Endothelial cell of umbilical vein (primary cell): ENCODE measurements at regions not wholly inside any gene's neighbourhood (a gene's known extent, or its start where the extent isn't known, plus 50 kb on each side); places are given as distances from the start of the nearest gene placed in this dataset.

Source experiments
- BruUV-seq: library from RNA; stranded (reverse); fragments of 400-500 nt; replicated peaks from 2 replicates; lab custom pipeline; 2021; lab: Mats Ljungman, UMichigan
- CTCF ChIA-PET: fragments of 300-600, 350-600 bp; sonication (Branson Sonifier 250); formaldehyde crosslinking; loops from one replicate; lab custom pipeline; 2021; ENCODE audit warnings: antibody characterized with exemption, inconsistent platforms; lab: Charles Lee
- POLR2A ChIA-PET: fragments of 300-600, 350-600 bp; sonication (Branson Sonifier 250); formaldehyde crosslinking; loops from one replicate; lab custom pipeline; 2021; ENCODE audit warnings: antibody characterized with exemption, inconsistent platforms; lab: Charles Lee
- DNase-seq: peaks from one replicate; pipeline ENCODE4 v3.0.0-alpha.2; 2011; ENCODE audit warnings: low read depth, low spot score
- FAIRE-seq: peaks from 2 replicates; lab custom pipeline; 2011; peaks lifted over from hg19 to GRCh38; lab: Jason Lieb, UNC
- H2AFZ ChIP-seq: 2 replicates; pipeline ENCODE4 v1.6.0; 2012; ENCODE audit warnings: low read depth, low read length, control low read depth, inconsistent platforms
- H3K27ac ChIP-seq: 2 replicates; pipeline ENCODE4 v1.5.1; 2011; ENCODE audit warnings: low read depth, mild to moderate bottlenecking, control low read depth, low read length, moderate library complexity; ENCODE audit not compliant: insufficient read depth
- H3K27me3 ChIP-seq, 2 experiments: 2 replicates each; pipeline versions ENCODE4 v1.6.0 to v1.6.1; 2011; ENCODE audit warnings: low read length in 2 of 2, mixed read lengths in 1 of 2; ENCODE audit not compliant: control insufficient read depth in 2 of 2, insufficient read depth in 2 of 2
- H3K36me3 ChIP-seq, 2 experiments: 2 replicates in 1 of 2; 3 replicates in 1 of 2; pipeline ENCODE4 v1.5.1; 2011; ENCODE audit warnings: low read length in 2 of 2, mild to moderate bottlenecking in 1 of 2, moderate library complexity in 1 of 2; ENCODE audit not compliant: control insufficient read depth in 2 of 2, insufficient read depth in 2 of 2; ENCODE audit errors: extremely low read depth in 1 of 2
- H3K4me1 ChIP-seq: 3 replicates; pipeline ENCODE4 v1.5.1; 2011; ENCODE audit warnings: mild to moderate bottlenecking, low read length; ENCODE audit not compliant: control insufficient read depth, insufficient read depth; ENCODE audit errors: extremely low read depth
- H3K4me2 ChIP-seq: 2 replicates; pipeline ENCODE4 v1.6.1; 2011; ENCODE audit warnings: low read length, control low read depth, mixed read lengths; ENCODE audit not compliant: insufficient read depth
- H3K4me3 ChIP-seq, 3 experiments: fragments of 200-600 bp in 1 of 3; sonication (generic), shearing (Covaris generic) in 1 of 3; replicated peaks in 1 of 3; 2 replicates each; pipeline ENCODE4 v1.5.1; 2011 to 2016; ENCODE audit warnings: control low read depth in 3 of 3, low read length in 3 of 3, mild to moderate bottlenecking in 2 of 3, inconsistent platforms in 1 of 3, low read depth in 1 of 3, moderate library complexity in 1 of 3; ENCODE audit not compliant: insufficient read depth in 1 of 3
- H3K79me2 ChIP-seq: 2 replicates; pipeline ENCODE4 v1.6.0; 2012; ENCODE audit warnings: low read length, inconsistent platforms; ENCODE audit not compliant: control insufficient read depth, insufficient read depth
- H3K9ac ChIP-seq: replicated peaks from 2 replicates; pipeline ENCODE3; 2011; ENCODE audit warnings: low read length, control low read depth; ENCODE audit not compliant: insufficient read depth; ENCODE audit errors: extremely low read depth
- H3K9me1 ChIP-seq: replicated peaks from 3 replicates; pipeline ENCODE4 v1.6.0; 2011; ENCODE audit warnings: mild to moderate bottlenecking, low read length; ENCODE audit not compliant: control insufficient read depth, insufficient read depth; ENCODE audit errors: extremely low read depth
- H3K9me3 ChIP-seq: replicated peaks from 2 replicates; pipeline ENCODE4 v1.5.1; 2012; ENCODE audit warnings: low read length, inconsistent platforms; ENCODE audit not compliant: control insufficient read depth, insufficient read depth
- H4K20me1 ChIP-seq: replicated peaks from 2 replicates; pipeline ENCODE3; 2011; ENCODE audit warnings: mild to moderate bottlenecking, low read length; ENCODE audit not compliant: control insufficient read depth, insufficient read depth; ENCODE audit errors: extremely low read depth
- CTCF ChIP-seq, 2 donors: IDR thresholded peaks; 1 replicate in 1 of 2; 2 replicates in 1 of 2; pipeline ENCODE4 v1.5.1; 2011; ENCODE audit warnings: low read length in 2 of 2, mild to moderate bottlenecking in 2 of 2, moderate library complexity in 2 of 2, control low read depth in 1 of 2, inconsistent platforms in 1 of 2, low read depth in 1 of 2; ENCODE audit not compliant: insufficient read depth in 1 of 2; ENCODE audit errors: extremely low read depth in 1 of 2
- FOS ChIP-seq: IDR thresholded peaks from 2 replicates; pipeline ENCODE4 v1.6.1; 2011; ENCODE audit warnings: mild to moderate bottlenecking, low read length, moderate library complexity, borderline replicate concordance; ENCODE audit not compliant: insufficient read depth
- GATA2 ChIP-seq: IDR thresholded peaks from 2 replicates; pipeline ENCODE4 v1.7.0; 2011; ENCODE audit warnings: low read depth, mild to moderate bottlenecking, moderate library complexity, mixed read lengths, low read length; ENCODE audit not compliant: insufficient read length, insufficient read depth
- JUN ChIP-seq: IDR thresholded peaks from 2 replicates; pipeline ENCODE4 v1.6.1; 2011; ENCODE audit warnings: borderline replicate concordance, low read depth; ENCODE audit not compliant: insufficient read length, insufficient read depth
- MYC ChIP-seq: IDR thresholded peaks from one replicate; pipeline ENCODE4 v1.6.1; 2011; ENCODE audit warnings: mild to moderate bottlenecking, low read depth, low read length
- POLR2A ChIP-seq: IDR thresholded peaks from 2 replicates; pipeline ENCODE4 v1.6.1; 2012; ENCODE audit warnings: low read depth, mild to moderate bottlenecking, control low read depth, low read length
- POLR2AphosphoS5 ChIP-seq: IDR thresholded peaks from 2 replicates; pipeline ENCODE4 v1.6.1; 2012; ENCODE audit warnings: low read depth, mild to moderate bottlenecking, control low read depth, low read length, moderate library complexity; ENCODE audit not compliant: insufficient read depth
- dilution Hi-C: fragments of 300-500 bp; cut with MboI; formaldehyde crosslinking; loops from one replicate; pipeline ENCODE4 v1.15.0; 2019; ENCODE audit warnings: low sequenced_read_pairs; ENCODE audit not compliant: extremely low pct_ligation_motif_present
- intact Hi-C: fragments of 100-400 bp; cut with micrococcal nuclease; formaldehyde crosslinking; loops from one replicate; pipeline ENCODE4 v1.10.0; 2022

GRCh38 chr3:160140756-160141155, 84.5 kb upstream of the C3orf80 start:
- POLR2A ChIA-PET = no interaction called here
- intact Hi-C loops = no loop called here
- no TSS peak for BruUV-seq
- no peak overlapping the region for H3K4me3 ChIP-seq
- H3K4me2 ChIP-seq = no peak overlapping the region
- H3K79me2 ChIP-seq = no peaks in the 10 kb centered on the region
- FAIRE-seq (no peak), DNase-seq (no peak)
- CTCF ChIA-PET = no interaction called here
- no peaks in the 10 kb centered on the region for H3K9me3 ChIP-seq
- TF ChIP-seq GATA2 (no peak), JUN (no peak), POLR2AphosphoS5 (no peak), CTCF (IDR thresholded peaks at IDR 0.05; ENCODE audit: extremely low read depth in 1 of 2, insufficient read depth in 1 of 2, low read depth in 1 of 2, low read length in 2 of 2) (no peak), POLR2A (no peak), MYC (no peak), FOS (no peak)
- no peaks in the 10 kb centered on the region for H3K27me3 ChIP-seq
- no peaks in the 10 kb centered on the region for H3K4me1 ChIP-seq
- H3K27ac ChIP-seq = no peak overlapping the region
- no peaks in the 10 kb centered on the region for H4K20me1 ChIP-seq
- H2AFZ ChIP-seq = no peak overlapping the region
- dilution Hi-C loops = no loop called here
- H3K36me3 ChIP-seq = no peaks in the 10 kb centered on the region
- no peaks in the 10 kb centered on the region for H3K9me1 ChIP-seq
- no peak overlapping the region for H3K9ac ChIP-seq
